Fibroblast of the aortic adventitia (primary cell): ENCODE measurements at regions not wholly inside any gene's neighbourhood (a gene's known extent, or its start where the extent isn't known, plus 50 kb on each side); places are given as distances from the start of the nearest gene placed in this dataset.
A peak's percentile ranks its signal among the peaks of the same experiment; 100 is the strongest.

Experiments used
- DNase-seq: peaks from one replicate; pipeline ENCODE4 v3.0.0-alpha.2; 2010; ENCODE audit warnings: low read depth
- H3K4me3 ChIP-seq: 2 replicates; pipeline ENCODE4 v1.5.1; 2011; ENCODE audit warnings: low read depth, mild to moderate bottlenecking, control low read depth, low read length, moderate library complexity
- CTCF ChIP-seq: IDR thresholded peaks from 2 replicates; pipeline ENCODE4 v1.5.1; 2011; ENCODE audit warnings: mild to moderate bottlenecking, low read length, control low read depth, inconsistent platforms; ENCODE audit not compliant: insufficient read depth

GRCh38 chr17:72004011-72004427 lies 116.8 kb upstream of the SOX9 start:
- no peak overlapping the region for H3K4me3 ChIP-seq
- TF ChIP-seq CTCF, result no peak
- no peak for DNase-seq

- no peak for DNase-seq
- TF ChIP-seq CTCF, result no peak
- no peak overlapping the region for H3K4me3 ChIP-seq
Observed at GRCh38 chr17:72004611-72005331, 116.0 kb upstream of the SOX9 start.

GRCh38 chr17:72005332-72006163 lies 115.3 kb upstream of the SOX9 start:
- TF ChIP-seq CTCF, result no peak
- no peak overlapping the region for H3K4me3 ChIP-seq
- no peak for DNase-seq

GRCh38 chr17:72008236-72008876 lies 112.5 kb upstream of the SOX9 start:
- no peak overlapping the region for H3K4me3 ChIP-seq
- peak; percentile 41 for DNase-seq
- TF ChIP-seq CTCF, result no peak

- no peak overlapping the region for H3K4me3 ChIP-seq
- no peak for TF ChIP-seq CTCF
- DNase-seq, result no peak
Observed at GRCh38 chr17:72011561-72011960, 109.3 kb upstream of the SOX9 start.

GRCh38 chr17:72021417-72022041 lies 99.3 kb upstream of the SOX9 start:
- DNase-seq, result no peak
- no peak overlapping the region for H3K4me3 ChIP-seq
- no peak for TF ChIP-seq CTCF
